Upper lobe of left lung (tissue), 6 donors: ENCODE measurements at regions not wholly inside any gene's neighbourhood (a gene's known extent, or its start where the extent isn't known, plus 50 kb on each side); places are given as distances from the start of the nearest gene placed in this dataset.

Experiments used
- ATAC-seq, 2 donors: fragments of 200-7000 bp; cut with Tn5 transposase; one replicate each; pipeline ENCODE4 v1.9.1; 2022; ENCODE audit warnings: mild to moderate bottlenecking in 2 of 2, moderate library complexity in 2 of 2; ENCODE audit not compliant: low FRiP score in 2 of 2
- DNase-seq, 2 donors: peaks; one replicate each; pipeline ENCODE4 v3.0.0-alpha.2; 2019 to 2020
- H3K27ac ChIP-seq, 4 donors: fragments of 200-600 bp; sonication (generic); one replicate each; pipeline ENCODE4 v1.5.1; 2016 to 2019
- H3K27me3 ChIP-seq, 4 donors: fragments of 200-600 bp; sonication (generic); one replicate each; pipeline ENCODE4 v1.5.1; 2017 to 2019
- H3K36me3 ChIP-seq, 4 donors: fragments of 200-600 bp; sonication (generic); one replicate each; pipeline ENCODE4 v1.5.1; 2016 to 2019
- H3K4me1 ChIP-seq, 4 donors: fragments of 200-600 bp; sonication (generic); one replicate each; pipeline ENCODE4 v1.5.1; 2018 to 2019
- H3K4me3 ChIP-seq, 4 donors: fragments of 200-600 bp; sonication (generic); one replicate each; pipeline ENCODE4 v1.5.1; 2017 to 2019; ENCODE audit warnings: mild to moderate bottlenecking in 2 of 4, moderate library complexity in 1 of 4
- H3K9me3 ChIP-seq, 4 donors: fragments of 200-600 bp; sonication (generic); one replicate each; pipeline ENCODE4 v1.5.1; 2018 to 2019
- CTCF ChIP-seq, 6 experiments: fragments of 450-650 bp in 4 of 6; fragments of 200-600 bp in 2 of 6; sonication (generic) in 2 of 6; IDR thresholded peaks; one replicate each; pipeline ENCODE4 v1.5.1; 2016 to 2019; ENCODE audit warnings: antibody characterized with exemption in 6 of 6
- EP300 ChIP-seq, 4 donors: sonication (generic); formaldehyde crosslinking; IDR thresholded peaks; one replicate each; pipeline ENCODE4 v1.5.1; 2017; ENCODE audit warnings: antibody characterized with exemption in 4 of 4, control low read depth in 2 of 4
- POLR2A ChIP-seq, 4 donors: fragments of 450-650 bp; IDR thresholded peaks; one replicate each; pipeline ENCODE4 v1.5.1; 2016 to 2017; ENCODE audit warnings: antibody characterized with exemption in 4 of 4, mild to moderate bottlenecking in 2 of 4
- POLR2AphosphoS5 ChIP-seq, 2 donors: sonication (generic); formaldehyde crosslinking; IDR thresholded peaks; one replicate each; pipeline ENCODE4 v1.5.1; 2017; ENCODE audit warnings: antibody characterized with exemption in 2 of 2
- WGBS, 2 donors: methylation state at CpG; one replicate each; pipeline ENCODE4 v1.1.5; 2017 to 2018; 5-methylcytosine and 5-hydroxymethylcytosine counted together
- donor health status: DM: no; HTN: no; CAD: no; lungs with moderate emphysema.
- donor health status: DM: no; HTN: yes; CAD: no; lungs with severe emphysema.

- ATAC-seq (peak in 1 of 2 donors; percentile 5), DNase-seq (no peak)
- 30 to 38% methylated on average over 8 to 14 of the region's 14 CpGs for WGBS, 2 donors
Measured at GRCh38 chr12:25384893-25385248, 134.1 kb upstream of the KRAS start.

GRCh38 chr12:25384038-25384892 is 133.5 kb upstream of the KRAS start:
- no peaks in the 10 kb centered on the region for H3K36me3 ChIP-seq
- H3K27ac ChIP-seq = peak overlapping the region; percentile 98 to 99 (median 98)
- H3K4me1 ChIP-seq = peaks cover 0 to 6% (median 5%) of the 10 kb centered on the region in 4 donors
- H3K27me3 ChIP-seq = no peaks in the 10 kb centered on the region
- ATAC-seq = no peak
- DNase-seq = no peak
- TF ChIP-seq POLR2AphosphoS5 (IDR thresholded peaks at IDR 0.05) (no peak), POLR2A (IDR thresholded peaks at IDR 0.05) (no peak), EP300 (IDR thresholded peaks at IDR 0.05) (no peak), CTCF (IDR thresholded peaks at IDR 0.05) (no peak)
- WGBS, 2 donors = 72 to 82% methylated on average over 17 to 18 of the region's 18 CpGs
- H3K9me3 ChIP-seq = no peaks in the 10 kb centered on the region
- H3K4me3 ChIP-seq = peak overlapping the region in 3 of 4 donors; percentile 58 to 65 (median 61)

More at GRCh38 chr12:25384893-25385248, 134.1 kb upstream of the KRAS start:
- no peaks in the 10 kb centered on the region for H3K9me3 ChIP-seq
- peaks cover 0 to 6% (median 5%) of the 10 kb centered on the region in 4 donors for H3K4me1 ChIP-seq
- no peaks in the 10 kb centered on the region for H3K36me3 ChIP-seq
- peak overlapping the region in 3 of 4 donors; percentile 58 to 65 (median 61) for H3K4me3 ChIP-seq
- H3K27me3 ChIP-seq = no peaks in the 10 kb centered on the region
- TF ChIP-seq EP300 (IDR thresholded peaks at IDR 0.05) (no peak), POLR2AphosphoS5 (IDR thresholded peaks at IDR 0.05) (no peak), CTCF (IDR thresholded peaks at IDR 0.05) (no peak), POLR2A (IDR thresholded peaks at IDR 0.05) (no peak)
- peak overlapping the region; percentile 98 to 99 (median 98) for H3K27ac ChIP-seq

GRCh38 chr12:25382311-25383106 is 131.8 kb upstream of the KRAS start:
- peaks cover 0 to 8% (median 6%) of the 10 kb centered on the region in 4 donors for H3K4me1 ChIP-seq
- TF ChIP-seq CTCF (IDR thresholded peaks at IDR 0.05) (no peak), POLR2AphosphoS5 (IDR thresholded peaks at IDR 0.05) (no peak), POLR2A (IDR thresholded peaks at IDR 0.05) (no peak), EP300 (IDR thresholded peaks at IDR 0.05) (no peak)
- ATAC-seq = no peak
- no peaks in the 10 kb centered on the region for H3K27me3 ChIP-seq
- H3K4me3 ChIP-seq = no peak overlapping the region
- no peak overlapping the region for H3K27ac ChIP-seq
- no peaks in the 10 kb centered on the region for H3K36me3 ChIP-seq
- 83 to 86% methylated on average over 7 of the region's 7 CpGs for WGBS, 2 donors
- DNase-seq = no peak
- no peaks in the 10 kb centered on the region for H3K9me3 ChIP-seq

GRCh38 chr12:25377469-25378177 is 126.9 kb upstream of the KRAS start:
- Histone ChIP-seq H3K36me3 (no peaks in the 10 kb centered on the region), H3K4me1 (peaks cover 0 to 3% (median 1%) of the 10 kb centered on the region in 4 donors), H3K4me3 (no peak overlapping the region), H3K9me3 (no peaks in the 10 kb centered on the region), H3K27ac (no peak overlapping the region), H3K27me3 (no peaks in the 10 kb centered on the region)
- ATAC-seq (peak; percentile 45 to 77), DNase-seq (peak in 1 of 2 donors; percentile 30)
- TF ChIP-seq CTCF (IDR thresholded peaks at IDR 0.05) (no peak), POLR2A (IDR thresholded peaks at IDR 0.05) (no peak), POLR2AphosphoS5 (IDR thresholded peaks at IDR 0.05) (no peak), EP300 (IDR thresholded peaks at IDR 0.05) (no peak)
- 55 to 64% methylated on average over 5 of the region's 5 CpGs for WGBS, 2 donors
